Liver (tissue), 8 donors: ENCODE measurements at regions not wholly inside any gene's neighbourhood (a gene's known extent, or its start where the extent isn't known, plus 50 kb on each side); places are given as distances from the start of the nearest gene placed in this dataset.

Experiments used
- DNase-seq: peaks from one replicate; pipeline ENCODE4 v3.0.0-alpha.2; 2017; ENCODE audit warnings: low spot score
- H3K27ac ChIP-seq, 2 donors: one replicate each; pipeline ENCODE4 v1.7.0; 2013; ENCODE audit warnings: inconsistent platforms in 2 of 2, low read length in 2 of 2, control low read depth in 1 of 2, low read depth in 1 of 2, mild to moderate bottlenecking in 1 of 2
- H3K27me3 ChIP-seq, 4 donors: one replicate each; pipeline versions ENCODE4 v1.6.1 to v1.7.0; 2013; ENCODE audit warnings: low read length in 3 of 4, inconsistent platforms in 1 of 4, mild to moderate bottlenecking in 1 of 4, moderate library complexity in 1 of 4; ENCODE audit not compliant: control insufficient read depth in 4 of 4, insufficient read depth in 4 of 4
- H3K36me3 ChIP-seq, 4 donors: one replicate each; pipeline versions ENCODE4 v1.6.1 to v1.7.0; 2013; ENCODE audit warnings: low read length in 3 of 4, mild to moderate bottlenecking in 3 of 4, low read depth in 1 of 4, moderate library complexity in 1 of 4; ENCODE audit not compliant: control insufficient read depth in 4 of 4, insufficient read depth in 3 of 4
- H3K4me1 ChIP-seq, 4 donors: one replicate each; pipeline versions ENCODE4 v1.6.1 to v1.7.0; 2013; ENCODE audit warnings: low read length in 3 of 4, mild to moderate bottlenecking in 3 of 4, moderate library complexity in 1 of 4; ENCODE audit not compliant: control insufficient read depth in 4 of 4, insufficient read depth in 4 of 4
- H3K4me3 ChIP-seq, 3 donors: one replicate each; pipeline versions ENCODE4 v1.6.1 to v1.7.0; 2013; ENCODE audit warnings: low read length in 3 of 3, control low read depth in 1 of 3, low read depth in 1 of 3, mild to moderate bottlenecking in 1 of 3
- H3K9ac ChIP-seq, 2 donors: one replicate each; pipeline ENCODE4 v1.7.0; 2013; ENCODE audit warnings: low read length in 2 of 2, mild to moderate bottlenecking in 2 of 2, moderate library complexity in 2 of 2, control low read depth in 1 of 2, low read depth in 1 of 2
- H3K9me3 ChIP-seq, 4 donors: one replicate each; pipeline versions ENCODE4 v1.6.1 to v1.7.0; 2013; ENCODE audit warnings: low read length in 3 of 4; ENCODE audit not compliant: control insufficient read depth in 4 of 4
- EGR1 ChIP-seq, 2 donors: IDR thresholded peaks; 2 replicates each; pipeline ENCODE4 v1.6.1; 2016 to 2018; ENCODE audit warnings: antibody characterized with exemption in 2 of 2, low read depth in 2 of 2
- FOXA1 ChIP-seq: IDR thresholded peaks from 2 replicates; pipeline ENCODE4 v1.6.1; 2016; ENCODE audit warnings: antibody characterized with exemption
- FOXA2 ChIP-seq: IDR thresholded peaks from 2 replicates; pipeline ENCODE4 v1.6.1; 2016; ENCODE audit warnings: antibody characterized with exemption
- GABPA ChIP-seq, 2 donors: IDR thresholded peaks in 1 of 2; conservative IDR thresholded peaks in 1 of 2; 2 replicates each; pipeline ENCODE4 v1.6.1; 2016; ENCODE audit warnings: antibody characterized with exemption in 2 of 2, mild to moderate bottlenecking in 1 of 2, moderate library complexity in 1 of 2
- HNF4A ChIP-seq, 2 donors: conservative IDR thresholded peaks; 2 replicates each; pipeline ENCODE4 v1.6.1; 2016; ENCODE audit warnings: antibody characterized with exemption in 2 of 2, mild to moderate bottlenecking in 2 of 2
- HNF4G ChIP-seq: IDR thresholded peaks from 2 replicates; pipeline ENCODE4 v1.6.1; 2016; ENCODE audit warnings: antibody characterized with exemption
- JUND ChIP-seq, 2 donors: IDR thresholded peaks; 2 replicates each; pipeline ENCODE4 v1.6.1; 2016; ENCODE audit warnings: antibody characterized with exemption in 2 of 2
- NR2F2 ChIP-seq: IDR thresholded peaks from 2 replicates; pipeline ENCODE4 v1.6.1; 2016; ENCODE audit warnings: antibody characterized with exemption
- RAD21 ChIP-seq, 2 donors: IDR thresholded peaks; 2 replicates each; pipeline ENCODE4 v1.6.1; 2016; ENCODE audit warnings: antibody characterized with exemption in 2 of 2, mild to moderate bottlenecking in 2 of 2
- RXRA ChIP-seq, 2 donors: IDR thresholded peaks; 2 replicates each; pipeline ENCODE4 v1.6.1; 2017 to 2018; ENCODE audit warnings: antibody characterized with exemption in 2 of 2, mild to moderate bottlenecking in 1 of 2
- SP1 ChIP-seq: IDR thresholded peaks from 2 replicates; pipeline ENCODE4 v1.6.1; 2018; ENCODE audit warnings: antibody characterized with exemption, mild to moderate bottlenecking
- TAF1 ChIP-seq: conservative IDR thresholded peaks from 2 replicates; pipeline ENCODE4 v1.6.1; 2016; ENCODE audit warnings: antibody characterized with exemption, mild to moderate bottlenecking
- YY1 ChIP-seq: IDR thresholded peaks from 2 replicates; pipeline ENCODE4 v1.6.1; 2016; ENCODE audit warnings: antibody characterized with exemption, mild to moderate bottlenecking
- WGBS: extraction: QIAGEN DNeasy Blood & Tissue Kit; methylation state at CpG from one replicate; pipeline ENCODE4 v1.1.7; 2013; 5-methylcytosine and 5-hydroxymethylcytosine counted together
- TF ChIP-seq, protein P1 (sequence below): IDR thresholded peaks from 2 replicates; pipeline ENCODE4 v1.6.1; 2016; ENCODE audit warnings: antibody characterized with exemption
- TF ChIP-seq, protein P2 (sequence below): fragments of 150-350 bp; IDR thresholded peaks from 2 replicates; pipeline ENCODE4 v1.5.1; 2017; ENCODE audit warnings: improper control_type of control experiment, low read depth, low read length; ENCODE audit not compliant: missing input control
- TF ChIP-seq, protein P3 (sequence below): IDR thresholded peaks from 2 replicates; pipeline ENCODE4 v1.6.1; 2016; ENCODE audit warnings: antibody characterized with exemption
- TF ChIP-seq, protein P4 (sequence below): IDR thresholded peaks from 2 replicates; pipeline ENCODE4 v1.6.1; 2016; ENCODE audit warnings: antibody characterized with exemption, mild to moderate bottlenecking
- TF ChIP-seq, protein P5 (sequence below): IDR thresholded peaks from 2 replicates; pipeline ENCODE4 v1.6.1; 2016; ENCODE audit warnings: antibody characterized with exemption
- donor health status: healthy.
- donor health status: healthy.
- donor health status: healthy.
- donor health status: healthy.
- donor health status: healthy.

DNA sequence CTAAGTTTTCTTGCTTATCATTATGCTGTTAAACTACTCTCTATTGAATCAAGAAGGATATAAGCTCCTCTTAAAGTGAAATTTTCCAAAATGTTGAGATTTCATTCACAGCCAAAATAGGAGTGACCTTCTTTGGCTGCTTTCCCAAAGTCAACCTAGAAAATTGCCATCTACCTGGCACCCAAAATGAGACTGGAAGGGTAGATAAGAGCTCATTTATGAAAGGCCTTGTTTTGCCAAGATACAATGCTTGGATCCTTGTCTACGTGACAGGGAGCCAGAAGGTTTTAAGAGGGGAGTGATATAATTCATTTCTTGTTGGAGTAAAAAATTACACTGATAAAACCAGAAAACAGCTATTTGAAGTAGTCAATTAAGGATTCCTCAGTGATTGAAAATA, 287.1 kb downstream of the IZUMO3 start:
- H3K4me1 ChIP-seq: no peaks in the 10 kb centered on the region
- DNase-seq: no peak
- no peaks in the 10 kb centered on the region for H3K9me3 ChIP-seq
- no peaks in the 10 kb centered on the region for H3K36me3 ChIP-seq
- peaks cover 0 to 2% (median 0%) of the 10 kb centered on the region in 4 donors for H3K27me3 ChIP-seq
- no peak overlapping the region for H3K27ac ChIP-seq
- H3K9ac ChIP-seq: no peak overlapping the region
- 33% methylated on average over 1 of the region's 1 CpG for WGBS
- no peak overlapping the region for H3K4me3 ChIP-seq
- TF ChIP-seq YY1 (no peak), JUND (IDR thresholded peaks at IDR 0.05) (no peak), SP1 (no peak), FOXA1 (no peak), RXRA (IDR thresholded peaks at IDR 0.05) (no peak), RAD21 (IDR thresholded peaks at IDR 0.05) (no peak), FOXA2 (no peak), NR2F2 (no peak)
- TF ChIP-seq, protein P1, sequence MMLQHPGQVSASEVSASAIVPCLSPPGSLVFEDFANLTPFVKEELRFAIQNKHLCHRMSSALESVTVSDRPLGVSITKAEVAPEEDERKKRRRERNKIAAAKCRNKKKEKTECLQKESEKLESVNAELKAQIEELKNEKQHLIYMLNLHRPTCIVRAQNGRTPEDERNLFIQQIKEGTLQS: no peak
- TF ChIP-seq, protein P2, sequence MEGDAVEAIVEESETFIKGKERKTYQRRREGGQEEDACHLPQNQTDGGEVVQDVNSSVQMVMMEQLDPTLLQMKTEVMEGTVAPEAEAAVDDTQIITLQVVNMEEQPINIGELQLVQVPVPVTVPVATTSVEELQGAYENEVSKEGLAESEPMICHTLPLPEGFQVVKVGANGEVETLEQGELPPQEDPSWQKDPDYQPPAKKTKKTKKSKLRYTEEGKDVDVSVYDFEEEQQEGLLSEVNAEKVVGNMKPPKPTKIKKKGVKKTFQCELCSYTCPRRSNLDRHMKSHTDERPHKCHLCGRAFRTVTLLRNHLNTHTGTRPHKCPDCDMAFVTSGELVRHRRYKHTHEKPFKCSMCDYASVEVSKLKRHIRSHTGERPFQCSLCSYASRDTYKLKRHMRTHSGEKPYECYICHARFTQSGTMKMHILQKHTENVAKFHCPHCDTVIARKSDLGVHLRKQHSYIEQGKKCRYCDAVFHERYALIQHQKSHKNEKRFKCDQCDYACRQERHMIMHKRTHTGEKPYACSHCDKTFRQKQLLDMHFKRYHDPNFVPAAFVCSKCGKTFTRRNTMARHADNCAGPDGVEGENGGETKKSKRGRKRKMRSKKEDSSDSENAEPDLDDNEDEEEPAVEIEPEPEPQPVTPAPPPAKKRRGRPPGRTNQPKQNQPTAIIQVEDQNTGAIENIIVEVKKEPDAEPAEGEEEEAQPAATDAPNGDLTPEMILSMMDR: no peak
- TF ChIP-seq, protein P3, sequence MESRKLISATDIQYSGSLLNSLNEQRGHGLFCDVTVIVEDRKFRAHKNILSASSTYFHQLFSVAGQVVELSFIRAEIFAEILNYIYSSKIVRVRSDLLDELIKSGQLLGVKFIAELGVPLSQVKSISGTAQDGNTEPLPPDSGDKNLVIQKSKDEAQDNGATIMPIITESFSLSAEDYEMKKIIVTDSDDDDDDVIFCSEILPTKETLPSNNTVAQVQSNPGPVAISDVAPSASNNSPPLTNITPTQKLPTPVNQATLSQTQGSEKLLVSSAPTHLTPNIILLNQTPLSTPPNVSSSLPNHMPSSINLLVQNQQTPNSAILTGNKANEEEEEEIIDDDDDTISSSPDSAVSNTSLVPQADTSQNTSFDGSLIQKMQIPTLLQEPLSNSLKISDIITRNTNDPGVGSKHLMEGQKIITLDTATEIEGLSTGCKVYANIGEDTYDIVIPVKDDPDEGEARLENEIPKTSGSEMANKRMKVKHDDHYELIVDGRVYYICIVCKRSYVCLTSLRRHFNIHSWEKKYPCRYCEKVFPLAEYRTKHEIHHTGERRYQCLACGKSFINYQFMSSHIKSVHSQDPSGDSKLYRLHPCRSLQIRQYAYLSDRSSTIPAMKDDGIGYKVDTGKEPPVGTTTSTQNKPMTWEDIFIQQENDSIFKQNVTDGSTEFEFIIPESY: no peak

DNA sequence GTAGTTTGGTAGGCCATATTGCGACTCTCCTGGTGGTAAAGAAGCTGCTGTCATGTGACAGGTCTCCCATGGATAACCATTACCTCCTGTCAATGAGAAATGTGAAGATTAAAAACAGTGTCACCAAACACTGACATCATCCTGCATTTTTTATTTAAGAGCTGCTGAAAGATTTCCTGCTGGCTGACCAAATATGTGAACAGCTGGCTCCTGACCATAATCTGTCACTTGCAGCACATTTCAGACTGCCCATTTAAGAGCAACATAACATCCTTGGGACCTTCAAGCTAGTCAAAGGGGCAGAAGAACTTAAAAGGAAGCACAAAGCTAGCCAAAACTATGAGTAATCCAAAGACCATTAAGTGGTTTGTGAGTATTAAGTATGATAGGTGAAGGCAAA, 288.0 kb downstream of the IZUMO3 start:
- DNase-seq: no peak
- TF ChIP-seq GABPA (IDR thresholded peaks at IDR 0.05 in 1 of 2, conservative IDR thresholded peaks at IDR 0.05 in 1 of 2) (no peak), YY1 (no peak), TAF1 (no peak), JUND (IDR thresholded peaks at IDR 0.05) (no peak), HNF4A (conservative IDR thresholded peaks at IDR 0.05) (no peak), SP1 (no peak), EGR1 (IDR thresholded peaks at IDR 0.05; ENCODE audit: low read depth in 2 of 2) (no peak), HNF4G (no peak), FOXA2 (no peak), RXRA (IDR thresholded peaks at IDR 0.05) (no peak), NR2F2 (no peak)
- TF ChIP-seq, protein P3: no peak
- TF ChIP-seq, protein P2: no peak
- TF ChIP-seq, protein P4, sequence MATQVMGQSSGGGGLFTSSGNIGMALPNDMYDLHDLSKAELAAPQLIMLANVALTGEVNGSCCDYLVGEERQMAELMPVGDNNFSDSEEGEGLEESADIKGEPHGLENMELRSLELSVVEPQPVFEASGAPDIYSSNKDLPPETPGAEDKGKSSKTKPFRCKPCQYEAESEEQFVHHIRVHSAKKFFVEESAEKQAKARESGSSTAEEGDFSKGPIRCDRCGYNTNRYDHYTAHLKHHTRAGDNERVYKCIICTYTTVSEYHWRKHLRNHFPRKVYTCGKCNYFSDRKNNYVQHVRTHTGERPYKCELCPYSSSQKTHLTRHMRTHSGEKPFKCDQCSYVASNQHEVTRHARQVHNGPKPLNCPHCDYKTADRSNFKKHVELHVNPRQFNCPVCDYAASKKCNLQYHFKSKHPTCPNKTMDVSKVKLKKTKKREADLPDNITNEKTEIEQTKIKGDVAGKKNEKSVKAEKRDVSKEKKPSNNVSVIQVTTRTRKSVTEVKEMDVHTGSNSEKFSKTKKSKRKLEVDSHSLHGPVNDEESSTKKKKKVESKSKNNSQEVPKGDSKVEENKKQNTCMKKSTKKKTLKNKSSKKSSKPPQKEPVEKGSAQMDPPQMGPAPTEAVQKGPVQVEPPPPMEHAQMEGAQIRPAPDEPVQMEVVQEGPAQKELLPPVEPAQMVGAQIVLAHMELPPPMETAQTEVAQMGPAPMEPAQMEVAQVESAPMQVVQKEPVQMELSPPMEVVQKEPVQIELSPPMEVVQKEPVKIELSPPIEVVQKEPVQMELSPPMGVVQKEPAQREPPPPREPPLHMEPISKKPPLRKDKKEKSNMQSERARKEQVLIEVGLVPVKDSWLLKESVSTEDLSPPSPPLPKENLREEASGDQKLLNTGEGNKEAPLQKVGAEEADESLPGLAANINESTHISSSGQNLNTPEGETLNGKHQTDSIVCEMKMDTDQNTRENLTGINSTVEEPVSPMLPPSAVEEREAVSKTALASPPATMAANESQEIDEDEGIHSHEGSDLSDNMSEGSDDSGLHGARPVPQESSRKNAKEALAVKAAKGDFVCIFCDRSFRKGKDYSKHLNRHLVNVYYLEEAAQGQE: no peak
- TF ChIP-seq, protein P1: no peak
- TF ChIP-seq, protein P5, sequence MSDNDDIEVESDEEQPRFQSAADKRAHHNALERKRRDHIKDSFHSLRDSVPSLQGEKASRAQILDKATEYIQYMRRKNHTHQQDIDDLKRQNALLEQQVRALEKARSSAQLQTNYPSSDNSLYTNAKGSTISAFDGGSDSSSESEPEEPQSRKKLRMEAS: no peak

More for the DNA sequence above, 288.0 kb downstream of the IZUMO3 start:
- no peaks in the 10 kb centered on the region for H3K9me3 ChIP-seq
- 76% methylated on average over 1 of the region's 1 CpG for WGBS
- H3K27ac ChIP-seq: no peak overlapping the region
- no peaks in the 10 kb centered on the region for H3K4me1 ChIP-seq
- H3K4me3 ChIP-seq: no peak overlapping the region
- H3K27me3 ChIP-seq: peaks cover 0 to 2% (median 0%) of the 10 kb centered on the region in 4 donors
- no peaks in the 10 kb centered on the region for H3K36me3 ChIP-seq
- H3K9ac ChIP-seq: no peak overlapping the region
